Hepatocyte (in vitro differentiated cells): ENCODE measurements at regions not wholly inside any gene's neighbourhood (a gene's known extent, or its start where the extent isn't known, plus 50 kb on each side); places are given as distances from the start of the nearest gene placed in this dataset.

ENCODE experiments used
- EZH2 ChIP-seq: fragments of 200-600 bp; sonication (generic); IDR thresholded peaks from 2 replicates; pipeline ENCODE4 v1.6.1; 2016; ENCODE audit warnings: antibody characterized with exemption, mild to moderate bottlenecking, borderline replicate concordance
- EZH2phosphoT487 ChIP-seq: fragments of 200-600 bp; sonication (generic); IDR thresholded peaks from one replicate; pipeline ENCODE4 v1.6.1; 2018; ENCODE audit warnings: antibody characterized with exemption, mild to moderate bottlenecking, low read depth, moderate library complexity; ENCODE audit not compliant: unreplicated experiment, severe bottlenecking
- TF ChIP-seq, protein P1 (sequence below): fragments of 200-600 bp; sonication (generic); IDR thresholded peaks from 2 replicates; pipeline ENCODE4 v1.5.1; 2016; ENCODE audit warnings: antibody characterized with exemption, mild to moderate bottlenecking; ENCODE audit not compliant: poor library complexity

DNA sequence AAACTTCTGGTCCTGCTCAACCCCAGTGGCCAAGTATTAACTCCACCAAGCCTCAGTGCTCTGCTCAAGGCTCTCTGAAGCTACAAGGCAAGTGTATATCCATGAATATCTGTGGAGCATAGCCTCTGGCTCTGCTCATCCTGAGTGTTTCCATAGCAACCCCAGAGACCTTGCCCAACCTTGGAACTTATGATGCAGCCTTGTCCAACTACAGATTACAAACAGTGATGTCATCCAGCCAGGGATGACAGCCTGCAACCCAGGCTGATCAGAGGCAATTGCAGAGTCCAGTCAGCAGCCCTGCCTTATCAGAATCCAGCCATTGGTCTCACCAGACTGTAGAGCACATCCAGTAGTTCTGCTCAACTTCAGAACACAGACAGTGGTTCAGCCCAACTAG lies 65.5 kb upstream of the SPACA1 start:
- TF ChIP-seq EZH2phosphoT487 (no peak), EZH2 (no peak)
- TF ChIP-seq, protein P1, sequence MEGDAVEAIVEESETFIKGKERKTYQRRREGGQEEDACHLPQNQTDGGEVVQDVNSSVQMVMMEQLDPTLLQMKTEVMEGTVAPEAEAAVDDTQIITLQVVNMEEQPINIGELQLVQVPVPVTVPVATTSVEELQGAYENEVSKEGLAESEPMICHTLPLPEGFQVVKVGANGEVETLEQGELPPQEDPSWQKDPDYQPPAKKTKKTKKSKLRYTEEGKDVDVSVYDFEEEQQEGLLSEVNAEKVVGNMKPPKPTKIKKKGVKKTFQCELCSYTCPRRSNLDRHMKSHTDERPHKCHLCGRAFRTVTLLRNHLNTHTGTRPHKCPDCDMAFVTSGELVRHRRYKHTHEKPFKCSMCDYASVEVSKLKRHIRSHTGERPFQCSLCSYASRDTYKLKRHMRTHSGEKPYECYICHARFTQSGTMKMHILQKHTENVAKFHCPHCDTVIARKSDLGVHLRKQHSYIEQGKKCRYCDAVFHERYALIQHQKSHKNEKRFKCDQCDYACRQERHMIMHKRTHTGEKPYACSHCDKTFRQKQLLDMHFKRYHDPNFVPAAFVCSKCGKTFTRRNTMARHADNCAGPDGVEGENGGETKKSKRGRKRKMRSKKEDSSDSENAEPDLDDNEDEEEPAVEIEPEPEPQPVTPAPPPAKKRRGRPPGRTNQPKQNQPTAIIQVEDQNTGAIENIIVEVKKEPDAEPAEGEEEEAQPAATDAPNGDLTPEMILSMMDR: no peak
